GM19463 (cell line): ENCODE measurements at regions not wholly inside any gene's neighbourhood (a gene's known extent, or its start where the extent isn't known, plus 50 kb on each side); places are given as distances from the start of the nearest gene placed in this dataset.
"Not testable (repeated sequence)": the region's sequence is repeated elsewhere in the genome, so short reads cannot be mapped to it uniquely, and the experiment has no call there.

Source experiments
- ATAC-seq: cut with Tn5 transposase; IDR thresholded peaks from one replicate; pipeline ENCODE4 v1.9.1; 2021; ENCODE audit warnings: mild to moderate bottlenecking, moderate library complexity; ENCODE audit not compliant: unreplicated experiment

- not testable (repeated sequence) for ATAC-seq
Observed at GRCh38 chr4:187695531-187695930, 300.0 kb upstream of the ZFP42 start.

- ATAC-seq = no peak
Observed at GRCh38 chr4:187711586-187711985, 284.0 kb upstream of the ZFP42 start.

GRCh38 chr4:187714957-187715356, 280.6 kb upstream of the ZFP42 start:
- no peak for ATAC-seq

- ATAC-seq = no peak
Observed at GRCh38 chr4:187715466-187715865, 280.1 kb upstream of the ZFP42 start.

- no peak for ATAC-seq
Observed at GRCh38 chr4:187724456-187724855, 271.1 kb upstream of the ZFP42 start.

GRCh38 chr4:187726485-187726884, 269.1 kb upstream of the ZFP42 start:
- no peak for ATAC-seq

- no peak for ATAC-seq
Observed at GRCh38 chr4:187732524-187732923, 263.0 kb upstream of the ZFP42 start.

- ATAC-seq = no peak
Observed at GRCh38 chr4:187739771-187740170, 255.8 kb upstream of the ZFP42 start.

GRCh38 chr4:187744911-187745310, 250.7 kb upstream of the ZFP42 start:
- ATAC-seq = no peak

GRCh38 chr4:187750652-187751051, 244.9 kb upstream of the ZFP42 start:
- not testable (repeated sequence) for ATAC-seq

- ATAC-seq = no peak
Observed at GRCh38 chr4:187767158-187767557, 228.4 kb upstream of the ZFP42 start.

- ATAC-seq = no peak
Observed at GRCh38 chr4:187767687-187768086, 227.9 kb upstream of the ZFP42 start.

- ATAC-seq = no peak
Observed at GRCh38 chr4:187770345-187770744, 225.2 kb upstream of the ZFP42 start.

GRCh38 chr4:187777954-187778353, 217.6 kb upstream of the ZFP42 start:
- no peak for ATAC-seq

- ATAC-seq = no peak
Observed at GRCh38 chr4:187780070-187780469, 215.5 kb upstream of the ZFP42 start.

GRCh38 chr4:187782286-187782824, 213.2 kb upstream of the ZFP42 start:
- no peak for ATAC-seq

GRCh38 chr4:187786190-187786589, 209.4 kb upstream of the ZFP42 start:
- ATAC-seq = no peak

GRCh38 chr4:187789078-187789477, 206.5 kb upstream of the ZFP42 start:
- ATAC-seq = no peak

GRCh38 chr4:187795737-187796136, 199.8 kb upstream of the ZFP42 start:
- no peak for ATAC-seq

GRCh38 chr4:187798385-187798784, 197.2 kb upstream of the ZFP42 start:
- no peak for ATAC-seq

- no peak for ATAC-seq
Observed at GRCh38 chr4:187799735-187800134, 195.8 kb upstream of the ZFP42 start.

GRCh38 chr4:187811591-187811990, 184.0 kb upstream of the ZFP42 start:
- no peak for ATAC-seq

GRCh38 chr4:187814737-187815465, 180.7 kb upstream of the ZFP42 start:
- ATAC-seq = no peak
